Activated gamma-delta T cell treated with Interleukin-2 at 50 U/mL for 16 hours (primary cell): ENCODE measurements at regions not wholly inside any gene's neighbourhood (a gene's known extent, or its start where the extent isn't known, plus 50 kb on each side); places are given as distances from the start of the nearest gene placed in this dataset.
A peak's percentile ranks its signal among the peaks of the same experiment; 100 is the strongest.

Experiments used
- DNase-seq: peaks from one replicate; pipeline ENCODE4 v3.0.0-alpha.2; 2020

- no peak for DNase-seq
These were observed 152.5 kb upstream of the NFIB start for GRCh38 chr9:14466429-14466818.

- no peak for DNase-seq
These were observed 149.0 kb upstream of the NFIB start for GRCh38 chr9:14462950-14463349.

- no peak for DNase-seq
These were observed 141.3 kb upstream of the NFIB start for GRCh38 chr9:14455243-14455642.

- DNase-seq = no peak
These were observed 139.3 kb upstream of the NFIB start for GRCh38 chr9:14453286-14453685.

GRCh38 chr9:14452539-14452938 lies 138.6 kb upstream of the NFIB start:
- no peak for DNase-seq

- DNase-seq = no peak
These were observed 138.0 kb upstream of the NFIB start for GRCh38 chr9:14451949-14452348.

GRCh38 chr9:14447103-14447502 lies 133.2 kb upstream of the NFIB start:
- DNase-seq = no peak

GRCh38 chr9:14445946-14446345 lies 132.0 kb upstream of the NFIB start:
- no peak for DNase-seq

- no peak for DNase-seq
These were observed 129.0 kb upstream of the NFIB start for GRCh38 chr9:14442956-14443355.

- DNase-seq = no peak
These were observed 128.2 kb upstream of the NFIB start for GRCh38 chr9:14441976-14442651.

- no peak for DNase-seq
These were observed 127.2 kb upstream of the NFIB start for GRCh38 chr9:14441115-14441514.

GRCh38 chr9:14440062-14440461 lies 126.1 kb upstream of the NFIB start:
- no peak for DNase-seq

- no peak for DNase-seq
These were observed 125.6 kb upstream of the NFIB start for GRCh38 chr9:14439555-14439954.

GRCh38 chr9:14438232-14439021 lies 124.5 kb upstream of the NFIB start:
- DNase-seq = no peak

GRCh38 chr9:14437354-14438231 lies 123.7 kb upstream of the NFIB start:
- no peak for DNase-seq

GRCh38 chr9:14435871-14436270 lies 121.9 kb upstream of the NFIB start:
- DNase-seq = no peak

- DNase-seq = no peak
These were observed 121.2 kb upstream of the NFIB start for GRCh38 chr9:14434971-14435718.

- DNase-seq = no peak
These were observed 120.2 kb upstream of the NFIB start for GRCh38 chr9:14434158-14434504.

GRCh38 chr9:14433351-14434157 lies 119.6 kb upstream of the NFIB start:
- no peak for DNase-seq

- no peak for DNase-seq
These were observed 118.9 kb upstream of the NFIB start for GRCh38 chr9:14432666-14433350.

GRCh38 chr9:14428781-14429230 lies 114.9 kb upstream of the NFIB start:
- peak; percentile 9 for DNase-seq
